Dermis microvascular lymphatic vessel endothelial cell (primary cell): ENCODE measurements at regions not wholly inside any gene's neighbourhood (a gene's known extent, or its start where the extent isn't known, plus 50 kb on each side); places are given as distances from the start of the nearest gene placed in this dataset.

Source experiments
- DNase-seq, 2 donors: peaks; one replicate each; pipeline versions ENCODE4 v3.0.0 to v3.0.0-alpha.2; 2010; ENCODE audit warnings: low read depth in 2 of 2

DNA sequence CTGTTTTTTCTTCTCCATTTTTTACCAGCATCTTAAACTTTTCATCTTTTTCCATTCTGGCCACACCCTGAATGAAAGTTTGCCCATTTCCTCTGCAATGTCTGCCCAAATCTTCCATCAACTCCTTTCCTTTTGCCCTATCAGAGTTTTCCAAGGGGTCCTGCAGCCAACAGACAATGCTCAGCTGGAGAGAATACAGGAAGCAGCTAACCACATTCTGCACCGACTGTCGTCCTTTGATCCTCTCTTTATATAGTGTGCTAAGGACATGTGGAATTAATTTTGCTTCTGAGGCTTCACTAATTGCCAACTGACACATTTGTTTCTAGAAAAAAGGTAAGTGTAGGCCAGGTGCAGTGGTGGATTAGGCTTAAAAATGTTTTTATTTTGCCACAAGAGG, 50.5 kb upstream of the DLX2 start:
- no peak for DNase-seq

DNA sequence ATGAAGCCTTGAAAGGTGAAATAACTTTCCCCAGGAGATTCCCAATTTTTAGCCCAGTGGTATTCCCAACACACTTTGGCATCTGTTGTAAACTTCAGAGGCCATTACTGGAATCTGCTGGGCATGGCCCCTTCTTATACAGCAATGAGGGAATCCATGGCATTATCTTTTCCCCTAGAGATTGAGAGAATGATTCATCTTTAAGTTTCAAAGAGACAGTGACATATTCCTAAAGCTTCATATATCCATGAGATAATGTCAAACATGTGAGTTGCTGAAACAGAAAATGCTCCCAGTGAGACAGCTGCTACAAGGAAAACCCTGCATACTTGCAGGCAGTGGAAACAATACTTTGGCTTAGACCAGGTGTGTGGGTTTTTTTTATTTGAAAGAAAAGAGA, 51.1 kb upstream of the DLX2 start:
- DNase-seq = no peak

DNA sequence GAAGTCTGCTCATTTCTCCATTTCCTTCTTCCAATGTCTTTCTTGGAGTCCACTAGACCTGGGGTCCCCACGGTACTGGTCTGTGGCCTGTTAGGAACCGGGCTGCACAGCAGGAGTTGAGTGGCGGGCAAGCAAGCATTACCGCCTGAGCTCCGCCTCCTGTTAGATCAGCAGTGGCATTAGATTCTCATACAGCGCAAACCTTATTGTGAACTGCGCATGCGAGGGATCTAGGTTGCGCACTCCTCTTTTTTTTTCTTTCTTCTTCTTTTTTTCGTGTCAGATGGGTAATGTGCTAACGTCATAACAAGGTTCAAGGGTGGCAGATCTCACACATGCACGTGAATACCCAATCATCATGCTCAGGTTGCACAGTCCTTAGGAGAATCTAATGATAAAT, 53.1 kb upstream of the DLX2 start:
- DNase-seq = no peak

DNA sequence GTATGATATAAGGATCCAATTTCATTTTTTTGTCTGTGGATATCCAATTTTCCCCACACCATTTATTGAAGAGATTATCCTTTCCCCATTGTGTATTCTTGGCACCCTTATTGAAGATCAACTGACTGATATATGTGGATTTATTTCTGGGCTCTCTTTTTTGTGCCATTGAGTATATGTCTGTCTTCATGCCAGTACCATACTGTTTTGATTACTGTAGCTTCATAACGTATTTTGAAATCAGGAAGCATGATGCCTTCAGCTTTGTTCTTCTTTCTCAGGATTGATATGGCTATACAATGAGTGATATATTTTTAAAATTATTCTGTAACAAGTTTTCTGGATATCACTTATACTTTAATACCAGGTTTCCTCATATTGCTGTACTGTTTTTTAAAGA, 58.1 kb upstream of the DLX2 start:
- DNase-seq = no peak

DNA sequence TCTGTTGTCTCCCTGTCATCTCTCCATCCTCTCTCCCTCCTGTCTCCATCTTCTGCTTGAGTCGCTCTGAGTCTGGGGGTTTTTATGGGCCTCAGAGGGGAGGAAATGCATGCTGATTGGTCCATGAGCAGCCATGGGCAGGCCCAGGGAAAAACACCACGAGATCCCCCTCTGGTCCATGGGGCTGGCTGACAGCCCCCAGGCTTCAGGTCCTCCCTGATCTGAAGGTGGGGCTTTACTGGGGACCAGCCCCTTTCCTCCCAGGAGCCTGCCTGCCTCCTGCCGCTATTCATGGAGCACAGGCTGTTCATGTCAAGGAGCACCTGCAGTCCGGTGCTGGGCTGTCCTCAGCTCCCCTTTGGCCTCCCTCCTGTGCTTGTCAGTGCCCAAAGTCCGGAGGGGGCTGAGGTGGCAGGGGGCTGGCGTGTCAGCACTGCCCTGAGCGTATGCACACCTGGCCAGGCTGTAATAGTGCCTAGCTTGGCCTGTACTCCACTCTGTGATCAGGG, 59.6 kb upstream of the DLX2 start:
- no peak for DNase-seq

DNA sequence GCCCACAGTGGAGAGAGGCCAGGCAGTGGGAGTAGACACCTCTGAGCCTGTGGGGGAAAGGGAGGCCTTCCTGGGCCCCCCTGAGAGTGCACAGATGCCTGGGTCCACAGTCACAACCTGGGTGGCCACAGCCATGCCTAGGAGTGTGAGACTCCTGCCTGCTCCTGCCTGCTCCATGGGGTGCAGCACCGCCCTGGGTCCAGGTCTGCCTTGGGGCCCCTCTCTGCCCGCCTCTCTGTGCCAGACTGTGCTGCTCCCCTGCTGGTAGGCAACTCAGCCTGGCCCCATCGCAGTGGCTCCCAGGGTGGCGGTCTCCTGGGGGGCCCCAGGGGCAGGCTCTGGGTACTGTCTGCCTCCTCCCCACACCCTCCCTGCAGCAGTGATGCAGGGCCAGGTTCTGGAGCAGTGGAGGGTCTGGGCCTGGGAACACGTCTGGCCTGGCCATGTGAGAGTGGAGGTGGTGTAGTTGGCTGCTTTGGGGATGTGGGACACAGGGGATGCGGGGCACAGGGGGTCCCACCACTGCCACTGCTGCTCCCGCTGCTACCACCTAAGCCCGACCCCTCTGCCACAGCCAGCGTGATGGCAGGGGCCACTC, 60.1 kb upstream of the DLX2 start:
- DNase-seq = no peak

DNA sequence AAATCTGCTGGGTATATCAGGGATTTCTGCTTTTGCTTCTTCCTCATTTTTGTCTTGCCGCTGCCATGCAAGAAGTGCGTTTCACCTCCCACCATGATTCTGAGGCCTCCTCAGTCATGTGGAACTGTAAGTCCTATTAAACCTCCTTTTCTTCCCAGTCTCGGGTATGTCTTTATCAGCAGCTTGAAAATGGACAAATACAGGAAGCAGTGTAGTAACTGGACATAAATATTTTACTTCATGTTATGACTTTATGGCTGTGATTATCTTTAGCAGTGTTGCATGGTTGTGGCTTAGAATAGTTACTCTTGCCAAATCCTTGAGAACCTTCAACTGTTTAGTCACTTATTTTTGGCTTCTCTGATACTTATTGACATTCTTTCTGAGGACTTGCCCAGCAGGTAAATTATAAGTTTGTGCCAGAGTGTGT, 66.2 kb upstream of the DLX2 start:
- DNase-seq = no peak

DNA sequence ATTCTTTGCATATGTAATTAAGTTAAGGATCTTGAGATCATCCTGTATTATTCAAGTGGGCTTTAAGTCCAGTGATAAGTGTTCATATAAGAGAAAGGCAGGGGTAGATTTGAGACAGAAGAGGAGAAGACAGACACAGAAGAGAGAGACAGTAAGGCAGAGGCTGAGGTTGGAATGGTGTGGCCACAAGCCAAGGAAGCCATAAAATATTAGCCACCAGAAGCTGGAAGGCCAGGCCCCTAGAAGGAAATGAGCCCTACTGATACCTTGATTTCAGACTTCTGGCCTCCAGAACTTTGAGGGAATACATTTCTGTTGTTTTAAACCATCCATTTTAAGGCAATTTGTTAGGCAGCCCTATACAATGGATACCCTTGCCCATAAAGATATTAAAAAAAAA, 66.9 kb upstream of the DLX2 start:
- no peak for DNase-seq

DNA sequence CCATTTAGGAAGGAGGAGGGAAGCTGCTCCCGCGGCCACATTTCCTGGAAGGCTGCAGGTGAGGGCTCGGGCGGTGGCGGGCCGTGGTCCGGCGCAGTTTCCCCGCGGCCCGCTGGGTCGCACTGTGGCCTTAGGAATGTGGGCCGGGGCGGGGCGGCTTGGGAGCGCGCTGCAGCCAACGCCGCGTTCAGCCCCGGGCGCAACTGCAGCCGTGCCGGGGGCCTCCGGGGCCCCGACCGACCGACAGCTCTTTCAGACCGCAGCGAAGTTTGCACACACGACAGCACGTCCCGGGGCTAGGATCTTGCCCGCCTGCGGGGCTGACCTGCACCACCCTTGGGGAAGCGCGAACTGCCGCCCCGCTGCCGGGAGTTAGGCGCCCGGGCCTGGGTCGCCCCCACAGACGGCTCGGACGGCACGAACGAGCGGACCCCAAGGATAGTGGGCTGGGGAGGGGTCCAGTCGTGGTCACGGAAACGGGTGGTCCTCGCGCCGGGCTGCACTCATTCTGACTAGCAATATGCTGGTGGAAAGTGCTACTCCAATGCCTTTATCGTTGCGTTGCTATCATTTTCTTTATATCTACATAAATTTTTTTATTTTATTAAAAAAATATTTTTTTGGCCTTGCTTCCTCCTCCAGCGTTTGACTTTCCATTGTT, 69.9 kb upstream of the DLX2 start:
- DNase-seq = peak; percentile 20 to 73

DNA sequence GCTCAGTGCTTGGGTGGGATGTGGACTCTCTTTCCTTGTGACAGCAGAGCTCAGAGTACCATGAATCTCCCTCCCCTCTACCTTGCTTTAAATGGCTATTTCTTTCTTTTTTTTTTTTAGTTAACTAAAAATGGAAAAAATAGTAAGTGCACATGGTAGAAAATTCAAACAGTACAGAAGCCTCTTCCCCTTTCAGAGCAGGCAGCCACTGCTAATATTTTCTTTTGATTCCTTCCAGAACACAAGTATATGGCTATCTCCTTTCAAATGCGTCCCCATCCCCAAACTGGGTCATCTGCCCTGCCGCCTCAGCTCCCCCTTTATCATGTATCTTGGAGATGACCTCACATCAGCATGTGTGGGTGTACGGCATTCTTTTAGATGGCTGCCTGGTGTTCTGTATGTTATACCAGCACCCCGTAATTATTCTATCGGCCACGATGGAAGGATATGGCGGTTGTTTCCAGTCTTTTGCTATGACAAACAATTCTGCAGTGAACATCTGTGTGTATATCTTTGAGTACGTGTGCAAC, 70.5 kb upstream of the DLX2 start:
- DNase-seq = no peak

DNA sequence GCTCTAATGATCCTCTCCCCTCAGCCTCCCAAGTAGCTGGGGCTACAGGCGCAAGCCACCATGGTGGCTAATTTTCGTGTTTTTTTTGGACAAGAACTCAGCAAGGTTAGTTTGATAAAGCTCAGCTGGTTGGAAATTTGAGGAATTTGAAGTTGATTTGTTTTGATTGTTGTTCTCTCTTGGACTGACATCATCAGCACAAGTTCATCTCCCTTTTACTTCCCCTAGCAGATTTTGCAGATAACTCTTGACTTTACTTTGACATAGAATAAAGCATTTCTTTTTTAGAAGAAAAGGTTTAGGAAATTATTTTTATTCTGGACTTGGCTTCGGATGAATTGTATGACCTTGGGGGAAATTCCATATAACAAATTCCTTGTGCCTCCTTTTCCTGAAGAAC, 74.9 kb upstream of the DLX2 start:
- peak in 1 of 2 donors; percentile 23 for DNase-seq

DNA sequence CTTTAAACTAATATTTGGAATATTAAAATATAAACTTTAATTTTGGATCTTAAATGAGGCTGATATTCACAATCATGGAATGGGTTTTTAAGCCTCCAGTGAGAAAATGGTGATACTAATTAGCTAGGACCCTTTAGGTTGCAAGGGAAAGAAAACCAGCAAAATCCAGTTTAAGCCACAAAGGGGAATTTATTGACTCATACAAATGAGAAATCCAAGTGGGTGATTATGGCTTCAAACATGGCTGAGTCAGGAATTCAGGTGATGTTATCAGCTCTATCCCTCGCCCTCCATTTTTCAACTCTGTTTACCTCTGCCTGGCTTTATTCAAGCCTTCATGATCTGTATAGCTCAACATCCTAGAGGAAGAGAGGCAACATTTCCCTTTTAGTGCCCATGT, 75.3 kb upstream of the DLX2 start:
- DNase-seq = peak in 1 of 2 donors; percentile 56

DNA sequence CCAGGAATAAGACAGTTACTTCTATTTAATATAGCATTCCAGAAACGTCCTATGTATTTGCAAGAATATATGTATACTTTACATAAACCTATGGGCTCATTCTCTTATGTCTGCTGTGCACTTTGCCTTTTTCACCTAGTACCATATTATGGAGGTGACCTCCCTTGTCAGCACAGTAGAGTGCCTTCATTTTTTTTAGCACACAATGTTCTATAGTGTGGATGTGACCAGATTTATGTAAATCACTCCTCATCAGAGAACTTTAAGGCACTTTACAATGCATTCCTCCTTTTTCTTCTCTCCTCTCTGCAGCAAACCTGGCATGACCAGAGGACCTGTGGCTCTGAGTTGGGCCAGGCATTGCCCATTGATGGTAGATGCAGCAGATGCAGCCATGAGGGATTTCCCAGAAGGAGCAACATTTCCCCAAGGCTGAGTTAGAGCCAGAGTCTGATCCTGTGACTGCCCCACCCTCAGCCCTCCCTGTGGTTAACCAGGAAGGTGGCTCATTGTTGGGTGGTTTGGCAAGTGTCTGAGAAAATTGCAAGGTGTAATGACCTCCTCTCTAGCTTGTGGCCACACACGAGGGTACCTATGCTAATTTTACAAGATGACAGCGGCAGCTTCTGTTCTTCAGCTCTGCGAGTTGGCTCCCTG, 76.5 kb upstream of the DLX2 start:
- no peak for DNase-seq

DNA sequence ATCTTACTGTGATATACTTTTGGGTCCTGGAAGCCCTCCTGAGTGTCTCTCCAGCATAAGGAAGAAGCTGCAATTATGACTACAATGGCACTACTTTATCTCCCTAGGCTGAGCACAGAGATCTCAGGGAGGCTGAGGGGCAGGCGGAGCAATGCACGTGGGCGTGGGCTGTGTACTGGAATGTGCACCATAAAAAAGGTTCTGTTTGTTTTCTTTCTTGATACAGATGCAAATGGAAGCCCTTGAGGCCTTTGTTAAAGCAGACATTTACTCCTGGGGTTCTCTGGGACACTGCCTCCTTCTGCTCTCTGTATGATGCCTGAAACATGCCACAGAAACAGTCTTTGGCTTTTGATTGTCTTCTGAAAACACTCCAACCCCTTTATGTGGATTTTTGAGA, 79.1 kb upstream of the DLX2 start:
- no peak for DNase-seq

DNA sequence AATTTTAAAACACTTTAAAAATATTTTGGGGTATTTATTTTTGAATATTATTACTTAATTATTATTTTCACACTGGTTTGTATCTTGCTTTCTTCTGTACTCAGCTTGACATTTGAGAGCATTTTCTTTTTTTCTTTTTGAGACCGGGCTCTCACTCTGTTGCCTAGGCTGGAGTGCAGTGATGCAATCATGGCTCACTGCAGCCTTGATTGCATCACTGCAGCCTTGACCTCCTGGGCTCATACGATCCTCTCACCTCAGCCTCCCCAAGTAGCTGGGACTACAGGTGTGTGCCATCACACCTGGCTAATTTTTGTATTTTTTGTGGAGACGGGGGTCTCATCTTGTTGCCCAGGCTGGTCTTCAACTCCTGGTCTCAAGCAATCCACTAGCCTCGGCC, 79.9 kb upstream of the DLX2 start:
- DNase-seq = no peak

DNA sequence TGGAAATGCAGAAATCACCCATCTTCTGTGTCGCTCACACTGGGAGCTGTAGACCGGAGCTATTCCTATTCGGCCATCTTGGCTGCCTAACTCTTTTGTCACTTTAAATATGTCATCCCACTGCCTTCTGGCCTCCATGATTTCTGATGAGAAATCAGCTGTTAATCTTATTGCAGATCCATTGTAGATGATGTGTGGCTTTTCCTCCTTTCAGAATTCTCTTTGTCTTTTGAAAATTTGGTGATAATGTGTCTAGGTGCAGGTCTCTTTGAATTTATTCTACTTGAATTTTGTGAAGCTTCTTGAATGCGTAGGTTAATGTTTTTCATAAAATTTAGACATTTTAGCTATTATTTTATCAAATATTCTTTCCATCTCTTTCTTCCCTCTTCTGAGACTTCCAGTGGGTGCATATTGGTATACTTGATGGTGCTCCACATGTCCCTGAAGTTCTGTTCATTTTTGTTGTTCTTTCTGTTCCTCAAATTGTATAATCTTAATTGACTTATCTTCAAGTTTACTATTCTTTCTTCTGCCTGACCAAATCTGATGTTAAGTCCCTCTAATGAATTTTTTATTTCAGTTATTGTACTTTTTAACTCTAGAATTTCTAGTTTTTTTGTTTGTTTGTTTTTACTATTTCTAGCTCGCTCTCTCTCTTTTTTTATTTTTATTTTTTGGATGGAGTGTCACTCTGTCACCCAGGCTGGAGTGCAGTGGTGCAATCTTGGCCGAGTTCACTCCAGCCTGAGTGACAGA, 90.8 kb upstream of the DLX2 start:
- no peak for DNase-seq

DNA sequence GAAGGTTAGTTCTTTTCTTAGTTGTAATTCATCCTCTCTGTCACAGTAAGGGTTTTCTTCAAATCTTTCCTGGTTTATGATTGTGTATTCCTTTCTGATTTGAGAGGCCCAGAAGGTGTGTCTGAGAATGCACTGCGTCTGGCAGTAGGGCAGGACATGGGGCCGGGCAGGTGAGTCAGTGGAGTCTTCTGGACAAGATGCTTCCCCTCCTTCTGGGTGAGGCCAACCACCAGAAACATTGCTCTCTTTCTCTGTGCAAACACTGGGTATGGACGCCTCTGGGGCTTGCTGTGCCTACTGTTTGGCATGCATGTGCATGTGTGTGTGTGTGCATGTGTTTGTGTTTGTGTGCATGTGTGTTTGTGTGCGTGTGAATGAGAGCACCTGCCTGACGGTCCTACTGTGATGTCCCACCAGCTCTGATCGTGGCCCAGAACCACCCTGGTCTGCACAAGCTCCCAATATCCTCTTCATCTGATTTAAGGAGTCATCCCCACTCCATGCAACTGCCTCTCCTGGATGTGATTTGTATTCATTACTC, 93.2 kb upstream of the DLX2 start:
- no peak for DNase-seq

DNA sequence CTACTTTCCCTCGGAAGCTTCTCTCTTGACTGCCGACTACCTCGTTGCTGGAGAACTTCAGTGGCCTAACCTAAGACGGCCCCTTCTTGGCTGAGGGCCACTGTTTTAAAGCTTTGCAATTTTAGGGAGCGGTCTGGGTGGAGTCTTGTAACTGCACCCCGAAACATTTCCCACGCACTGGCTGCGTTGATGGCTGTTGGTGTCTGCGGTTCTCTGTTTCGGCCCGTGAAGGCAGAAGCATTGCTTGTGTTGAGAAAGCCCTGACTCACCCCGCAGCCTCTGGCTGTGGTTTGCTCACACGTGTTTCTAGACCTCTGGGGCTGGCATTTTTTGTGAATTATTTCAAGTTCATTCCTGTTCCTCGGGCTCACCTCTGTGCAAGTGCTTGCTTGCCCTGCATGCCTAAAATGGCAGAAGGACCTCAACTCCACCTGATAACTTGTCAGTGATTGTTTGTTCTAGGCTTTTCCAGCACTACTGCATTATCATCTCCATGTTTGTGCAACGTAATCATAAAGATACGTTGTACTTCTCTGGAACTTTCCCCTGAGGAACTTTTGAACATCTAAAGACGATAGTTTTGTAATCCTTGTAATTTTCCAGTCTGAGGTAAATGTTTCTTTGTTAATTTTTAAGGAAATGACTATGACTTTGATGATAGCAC, 94.2 kb upstream of the DLX2 start:
- DNase-seq = no peak

DNA sequence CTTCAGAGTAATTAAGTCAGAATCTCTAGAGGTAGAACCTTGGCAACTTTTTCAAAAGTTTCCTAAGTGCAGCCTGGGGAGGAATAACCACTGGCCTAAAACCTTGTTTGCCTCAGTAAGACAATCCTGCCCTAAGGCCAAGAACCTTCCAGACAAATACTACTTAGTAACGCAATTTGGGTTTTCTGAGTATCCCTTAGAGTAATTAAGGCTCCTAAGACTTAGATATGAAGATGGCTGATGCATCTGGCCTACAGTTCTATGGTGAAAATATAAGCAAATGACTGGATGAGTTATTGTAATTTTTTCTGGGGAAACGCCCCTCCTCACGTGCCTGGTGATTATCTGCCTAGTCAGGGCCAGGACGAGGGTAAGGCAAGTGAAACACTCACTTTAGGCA, 95.7 kb upstream of the DLX2 start:
- no peak for DNase-seq

DNA sequence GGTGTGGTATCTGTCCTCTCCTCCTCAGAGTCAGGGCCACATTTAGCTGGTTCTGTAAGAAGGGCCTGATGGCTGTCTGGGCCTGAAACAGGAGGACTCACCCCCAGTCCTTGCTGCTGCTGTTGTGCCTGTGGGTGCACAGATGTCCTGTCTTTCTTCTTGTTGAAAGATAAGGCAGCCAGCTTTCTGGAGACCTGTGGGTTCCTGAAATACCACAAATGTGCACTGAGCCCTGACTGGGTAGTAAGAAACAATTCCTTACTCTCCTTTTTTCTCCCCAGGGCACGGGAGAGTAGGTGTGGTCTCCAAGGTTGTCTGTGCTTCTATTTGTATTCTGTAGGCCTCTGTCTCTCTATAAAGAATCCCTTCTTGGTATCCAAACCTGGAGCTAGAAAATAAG, 96.2 kb upstream of the DLX2 start:
- no peak for DNase-seq

DNA sequence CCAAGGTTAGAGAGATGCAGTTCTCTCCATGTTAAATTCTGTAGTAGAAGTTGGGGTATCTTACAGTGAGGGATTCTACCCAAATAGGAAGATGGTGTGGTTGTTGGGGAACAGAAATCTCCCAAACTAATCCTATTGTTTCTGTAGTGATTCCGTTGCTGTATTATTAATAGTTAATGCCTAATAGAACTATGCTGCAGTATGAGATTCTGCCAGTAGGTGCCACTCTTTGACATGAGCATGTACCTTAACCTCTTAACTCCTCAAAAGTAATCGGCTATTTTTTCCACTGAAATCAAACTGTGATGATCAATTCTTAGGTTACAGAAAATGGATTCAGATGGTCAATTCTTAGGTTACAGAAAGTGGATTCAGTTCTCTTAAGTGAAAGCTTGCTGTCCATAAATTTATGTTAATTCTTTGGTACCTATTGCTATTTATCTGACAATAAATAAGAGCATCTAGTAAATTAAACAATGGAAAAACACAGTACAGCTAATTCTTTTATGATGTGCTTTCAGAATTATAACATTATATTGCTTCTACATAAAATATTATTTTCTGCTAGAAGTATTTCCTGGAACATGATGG, 97.9 kb upstream of the DLX2 start:
- DNase-seq = peak; percentile 42 to 59
